ENCODE measurements at regions not wholly inside any gene's neighbourhood (a gene's known extent, or its start where the extent isn't known, plus 50 kb on each side); places are given as distances from the start of the nearest gene placed in this dataset.

DNA sequence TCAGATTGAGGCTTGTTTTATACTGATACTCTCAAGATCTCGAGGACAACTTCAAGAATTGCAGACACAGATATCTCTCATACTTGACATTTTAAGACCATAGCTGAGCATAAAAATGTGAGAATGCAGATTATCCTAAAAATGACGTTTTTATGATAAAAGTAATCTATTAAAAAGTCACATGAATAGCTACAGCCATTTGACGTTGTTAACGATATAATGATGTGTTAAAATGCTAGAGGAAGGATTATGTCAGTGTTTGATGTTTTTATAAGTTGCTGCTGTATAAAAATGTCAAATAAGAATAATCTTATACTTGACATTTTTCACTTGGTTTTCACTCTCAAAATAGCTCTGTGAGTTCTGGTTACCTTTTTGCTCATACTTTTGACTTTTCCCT lies 67.1 kb upstream of the NPVF start:
- Histone ChIP-seq H4K20me1 (ENCODE audit: insufficient read depth) (no peaks in the 10 kb centered on the region), H3F3A (ENCODE audit: insufficient read depth, low read length, poor library complexity, severe bottlenecking) (no peaks in the 10 kb centered on the region), H3K27ac (ENCODE audit: low read length) (no peak overlapping the region), H3K4me3 (ENCODE audit: low read length) (no peak overlapping the region), H3K9me2 (ENCODE audit: insufficient read depth, low read length) (no peaks in the 10 kb centered on the region), H3K9me3 (ENCODE audit: low read length) (no peaks in the 10 kb centered on the region), H3K9ac (ENCODE audit: low read length) (no peak overlapping the region), H2AFZ (ENCODE audit: low read depth, low read length) (no peak overlapping the region), H3K27me3 (ENCODE audit: insufficient read depth, low read depth, low read length) (no peaks in the 10 kb centered on the region), H3K4me2 (ENCODE audit: low read length) (no peak overlapping the region), H3K79me2 (replicated peaks; ENCODE audit: insufficient read depth, low read length) (no peaks in the 10 kb centered on the region), H3K36me3 (ENCODE audit: insufficient read depth, low read length) (no peaks in the 10 kb centered on the region)
- TF ChIP-seq, protein P1, sequence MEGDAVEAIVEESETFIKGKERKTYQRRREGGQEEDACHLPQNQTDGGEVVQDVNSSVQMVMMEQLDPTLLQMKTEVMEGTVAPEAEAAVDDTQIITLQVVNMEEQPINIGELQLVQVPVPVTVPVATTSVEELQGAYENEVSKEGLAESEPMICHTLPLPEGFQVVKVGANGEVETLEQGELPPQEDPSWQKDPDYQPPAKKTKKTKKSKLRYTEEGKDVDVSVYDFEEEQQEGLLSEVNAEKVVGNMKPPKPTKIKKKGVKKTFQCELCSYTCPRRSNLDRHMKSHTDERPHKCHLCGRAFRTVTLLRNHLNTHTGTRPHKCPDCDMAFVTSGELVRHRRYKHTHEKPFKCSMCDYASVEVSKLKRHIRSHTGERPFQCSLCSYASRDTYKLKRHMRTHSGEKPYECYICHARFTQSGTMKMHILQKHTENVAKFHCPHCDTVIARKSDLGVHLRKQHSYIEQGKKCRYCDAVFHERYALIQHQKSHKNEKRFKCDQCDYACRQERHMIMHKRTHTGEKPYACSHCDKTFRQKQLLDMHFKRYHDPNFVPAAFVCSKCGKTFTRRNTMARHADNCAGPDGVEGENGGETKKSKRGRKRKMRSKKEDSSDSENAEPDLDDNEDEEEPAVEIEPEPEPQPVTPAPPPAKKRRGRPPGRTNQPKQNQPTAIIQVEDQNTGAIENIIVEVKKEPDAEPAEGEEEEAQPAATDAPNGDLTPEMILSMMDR (IDR thresholded peaks at IDR 0.05; ENCODE audit: poor library complexity, severe bottlenecking), result no peak
- TF ChIP-seq, protein P2, sequence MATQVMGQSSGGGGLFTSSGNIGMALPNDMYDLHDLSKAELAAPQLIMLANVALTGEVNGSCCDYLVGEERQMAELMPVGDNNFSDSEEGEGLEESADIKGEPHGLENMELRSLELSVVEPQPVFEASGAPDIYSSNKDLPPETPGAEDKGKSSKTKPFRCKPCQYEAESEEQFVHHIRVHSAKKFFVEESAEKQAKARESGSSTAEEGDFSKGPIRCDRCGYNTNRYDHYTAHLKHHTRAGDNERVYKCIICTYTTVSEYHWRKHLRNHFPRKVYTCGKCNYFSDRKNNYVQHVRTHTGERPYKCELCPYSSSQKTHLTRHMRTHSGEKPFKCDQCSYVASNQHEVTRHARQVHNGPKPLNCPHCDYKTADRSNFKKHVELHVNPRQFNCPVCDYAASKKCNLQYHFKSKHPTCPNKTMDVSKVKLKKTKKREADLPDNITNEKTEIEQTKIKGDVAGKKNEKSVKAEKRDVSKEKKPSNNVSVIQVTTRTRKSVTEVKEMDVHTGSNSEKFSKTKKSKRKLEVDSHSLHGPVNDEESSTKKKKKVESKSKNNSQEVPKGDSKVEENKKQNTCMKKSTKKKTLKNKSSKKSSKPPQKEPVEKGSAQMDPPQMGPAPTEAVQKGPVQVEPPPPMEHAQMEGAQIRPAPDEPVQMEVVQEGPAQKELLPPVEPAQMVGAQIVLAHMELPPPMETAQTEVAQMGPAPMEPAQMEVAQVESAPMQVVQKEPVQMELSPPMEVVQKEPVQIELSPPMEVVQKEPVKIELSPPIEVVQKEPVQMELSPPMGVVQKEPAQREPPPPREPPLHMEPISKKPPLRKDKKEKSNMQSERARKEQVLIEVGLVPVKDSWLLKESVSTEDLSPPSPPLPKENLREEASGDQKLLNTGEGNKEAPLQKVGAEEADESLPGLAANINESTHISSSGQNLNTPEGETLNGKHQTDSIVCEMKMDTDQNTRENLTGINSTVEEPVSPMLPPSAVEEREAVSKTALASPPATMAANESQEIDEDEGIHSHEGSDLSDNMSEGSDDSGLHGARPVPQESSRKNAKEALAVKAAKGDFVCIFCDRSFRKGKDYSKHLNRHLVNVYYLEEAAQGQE (IDR thresholded peaks at IDR 0.05; ENCODE audit: borderline replicate concordance), result no peak
- TF ChIP-seq POLR2AphosphoS5 (IDR thresholded peaks at IDR 0.05) (no peak), EP300 (conservative IDR thresholded peaks at IDR 0.05; ENCODE audit: poor library complexity, severe bottlenecking) (no peak), SMC3 (conservative IDR thresholded peaks at IDR 0.05; ENCODE audit: poor library complexity) (no peak), MXI1 (conservative IDR thresholded peaks at IDR 0.05; ENCODE audit: poor library complexity, severe bottlenecking) (no peak), TAF1 (IDR thresholded peaks at IDR 0.05; ENCODE audit: low read depth) (no peak), EZH2 (IDR thresholded peaks at IDR 0.05; ENCODE audit: borderline replicate concordance, insufficient read depth, low read length, poor library complexity, severe bottlenecking) (no peak), RAD21 (conservative IDR thresholded peaks at IDR 0.05) (no peak)

DNA sequence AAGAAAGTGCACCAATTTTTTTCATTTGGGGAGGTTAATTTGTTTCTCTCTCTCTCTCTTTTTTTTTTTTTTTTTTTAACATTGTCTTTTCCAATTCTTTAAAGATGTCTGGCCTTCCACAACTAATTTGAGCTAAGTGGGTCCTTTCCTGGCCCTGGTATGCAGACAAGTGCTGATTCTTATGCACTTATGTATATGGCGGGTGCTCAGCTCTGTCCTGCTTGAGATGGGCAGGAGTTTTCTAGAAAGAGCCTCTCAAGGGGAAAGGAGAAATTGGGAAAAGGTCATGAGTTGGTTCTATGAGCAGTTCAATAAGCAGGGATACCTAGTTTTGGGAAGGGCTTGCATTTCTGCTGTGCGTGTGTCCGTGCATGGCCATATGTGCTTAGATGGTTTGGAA lies 67.8 kb upstream of the NPVF start:
- Histone ChIP-seq H3F3A (ENCODE audit: insufficient read depth, low read length, poor library complexity, severe bottlenecking) (no peaks in the 10 kb centered on the region), H3K79me2 (replicated peaks; ENCODE audit: insufficient read depth, low read length) (no peaks in the 10 kb centered on the region), H4K20me1 (ENCODE audit: insufficient read depth) (no peaks in the 10 kb centered on the region), H3K9ac (ENCODE audit: low read length) (no peak overlapping the region), H2AFZ (ENCODE audit: low read depth, low read length) (no peak overlapping the region), H3K36me3 (ENCODE audit: insufficient read depth, low read length) (no peaks in the 10 kb centered on the region), H3K27ac (ENCODE audit: low read length) (no peak overlapping the region), H3K4me3 (ENCODE audit: low read length) (no peak overlapping the region), H3K9me3 (ENCODE audit: low read length) (no peaks in the 10 kb centered on the region), H3K9me2 (ENCODE audit: insufficient read depth, low read length) (no peaks in the 10 kb centered on the region), H3K27me3 (ENCODE audit: insufficient read depth, low read depth, low read length) (no peaks in the 10 kb centered on the region), H3K4me2 (ENCODE audit: low read length) (no peak overlapping the region)
- TF ChIP-seq POLR2AphosphoS5 (IDR thresholded peaks at IDR 0.05) (no peak), MXI1 (conservative IDR thresholded peaks at IDR 0.05; ENCODE audit: poor library complexity, severe bottlenecking) (no peak), RAD21 (conservative IDR thresholded peaks at IDR 0.05) (no peak), TAF1 (IDR thresholded peaks at IDR 0.05; ENCODE audit: low read depth) (no peak), EP300 (conservative IDR thresholded peaks at IDR 0.05; ENCODE audit: poor library complexity, severe bottlenecking) (no peak), SMC3 (conservative IDR thresholded peaks at IDR 0.05; ENCODE audit: poor library complexity) (no peak), EZH2 (IDR thresholded peaks at IDR 0.05; ENCODE audit: borderline replicate concordance, insufficient read depth, low read length, poor library complexity, severe bottlenecking) (no peak)
- TF ChIP-seq, protein P1 (IDR thresholded peaks at IDR 0.05; ENCODE audit: poor library complexity, severe bottlenecking), result no peak
- TF ChIP-seq, protein P2 (IDR thresholded peaks at IDR 0.05; ENCODE audit: borderline replicate concordance), result no peak

Data from neural cell (in vitro differentiated cells).